ENCODE measurements at regions not wholly inside any gene's neighbourhood (a gene's known extent, or its start where the extent isn't known, plus 50 kb on each side); places are given as distances from the start of the nearest gene placed in this dataset.

- TF ChIP-seq EP300 (IDR thresholded peaks at IDR 0.05; ENCODE audit: low read length) (no peak), PCBP1 (IDR thresholded peaks at IDR 0.05; ENCODE audit: low read depth, low read length, poor library complexity, severe bottlenecking) (no peak), CBX5 (IDR thresholded peaks at IDR 0.05; ENCODE audit: borderline replicate concordance, low read depth) (no peak), BDP1 (IDR thresholded peaks at IDR 0.05; ENCODE audit: insufficient read depth, insufficient read length) (no peak), ZNF121 (CRISPR knock-in tag; conservative IDR thresholded peaks at IDR 0.05) (no peak), EZH2 (IDR thresholded peaks at IDR 0.05; ENCODE audit: borderline replicate concordance, low read depth, low read length) (no peak), RBFOX2 (IDR thresholded peaks at IDR 0.05; ENCODE audit: low read depth, low read length) (no peak), MAX (CRISPR knock-in tag; IDR thresholded peaks at IDR 0.05) (no peak), THAP7 (CRISPR knock-in tag; IDR thresholded peaks at IDR 0.05) (no peak)
- TF ChIP-seq, protein P1, sequence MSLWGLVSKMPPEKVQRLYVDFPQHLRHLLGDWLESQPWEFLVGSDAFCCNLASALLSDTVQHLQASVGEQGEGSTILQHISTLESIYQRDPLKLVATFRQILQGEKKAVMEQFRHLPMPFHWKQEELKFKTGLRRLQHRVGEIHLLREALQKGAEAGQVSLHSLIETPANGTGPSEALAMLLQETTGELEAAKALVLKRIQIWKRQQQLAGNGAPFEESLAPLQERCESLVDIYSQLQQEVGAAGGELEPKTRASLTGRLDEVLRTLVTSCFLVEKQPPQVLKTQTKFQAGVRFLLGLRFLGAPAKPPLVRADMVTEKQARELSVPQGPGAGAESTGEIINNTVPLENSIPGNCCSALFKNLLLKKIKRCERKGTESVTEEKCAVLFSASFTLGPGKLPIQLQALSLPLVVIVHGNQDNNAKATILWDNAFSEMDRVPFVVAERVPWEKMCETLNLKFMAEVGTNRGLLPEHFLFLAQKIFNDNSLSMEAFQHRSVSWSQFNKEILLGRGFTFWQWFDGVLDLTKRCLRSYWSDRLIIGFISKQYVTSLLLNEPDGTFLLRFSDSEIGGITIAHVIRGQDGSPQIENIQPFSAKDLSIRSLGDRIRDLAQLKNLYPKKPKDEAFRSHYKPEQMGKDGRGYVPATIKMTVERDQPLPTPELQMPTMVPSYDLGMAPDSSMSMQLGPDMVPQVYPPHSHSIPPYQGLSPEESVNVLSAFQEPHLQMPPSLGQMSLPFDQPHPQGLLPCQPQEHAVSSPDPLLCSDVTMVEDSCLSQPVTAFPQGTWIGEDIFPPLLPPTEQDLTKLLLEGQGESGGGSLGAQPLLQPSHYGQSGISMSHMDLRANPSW (CRISPR knock-in tag; IDR thresholded peaks at IDR 0.05) = no peak
Measured at GRCh38 chr6:119562168-119562567, 212.6 kb upstream of the MAN1A1 start.
